ENCODE measurements at regions not wholly inside any gene's neighbourhood (a gene's known extent, or its start where the extent isn't known, plus 50 kb on each side); places are given as distances from the start of the nearest gene placed in this dataset.

DNA sequence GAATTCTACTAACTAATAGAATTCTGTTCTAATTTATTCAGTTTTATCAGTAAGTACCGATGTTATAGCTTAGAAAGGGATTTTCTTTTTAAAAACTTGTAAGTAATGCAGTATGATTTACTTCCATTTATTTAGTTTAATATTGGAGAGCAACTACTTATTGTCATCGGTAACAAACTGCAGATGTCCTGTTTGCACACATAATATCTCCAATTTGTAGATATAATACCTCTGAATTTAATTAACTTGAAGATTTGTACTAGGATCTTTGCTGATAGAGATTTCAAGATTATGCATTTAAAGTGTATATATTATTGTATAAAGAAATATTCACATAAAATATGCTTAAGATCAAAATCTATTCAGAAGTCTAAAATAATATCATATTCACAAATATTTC, 356.7 kb downstream of the PCDH17 start:
- TF ChIP-seq POLR2AphosphoS5 (IDR thresholded peaks at IDR 0.05) (no peak), CTCF (IDR thresholded peaks at IDR 0.05) (no peak), POLR2A (IDR thresholded peaks at IDR 0.05) (no peak), EP300 (IDR thresholded peaks at IDR 0.05) (no peak)

Data from sigmoid colon (tissue), 4 donors.